ENCODE measurements at regions not wholly inside any gene's neighbourhood (a gene's known extent, or its start where the extent isn't known, plus 50 kb on each side); places are given as distances from the start of the nearest gene placed in this dataset.
"Not testable (repeated sequence)": the region's sequence is repeated elsewhere in the genome, so short reads cannot be mapped to it uniquely, and the experiment has no call there.

DNA sequence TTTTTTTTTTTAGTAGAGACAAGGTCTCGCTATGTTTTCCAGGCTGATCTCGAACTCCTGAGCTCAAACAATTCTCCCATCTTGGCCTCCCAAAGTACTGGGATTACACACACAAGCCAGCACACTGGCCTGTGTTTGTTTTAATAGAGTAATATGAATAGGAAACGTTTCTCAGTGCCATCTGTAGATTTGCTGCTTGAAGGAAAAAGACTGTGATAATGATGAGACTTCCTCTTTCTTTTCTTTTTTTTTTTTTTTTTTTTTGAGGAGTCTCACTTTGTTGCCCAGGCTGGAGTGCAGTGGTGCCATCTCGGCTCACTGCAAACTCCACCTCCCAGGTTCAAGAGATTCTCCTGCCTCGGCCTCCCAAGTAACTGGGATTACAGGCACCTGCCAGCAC, 74.7 kb upstream of the ATL2 start:
- TF ChIP-seq MYC (IDR thresholded peaks at IDR 0.05; ENCODE audit: low read depth, low read length); POLR2AphosphoS5 (IDR thresholded peaks at IDR 0.05; ENCODE audit: insufficient read depth, low read depth, low read length); EZH2 (IDR thresholded peaks at IDR 0.05; ENCODE audit: borderline replicate concordance, low read depth, low read length, severe bottlenecking): not testable (repeated sequence)
- TF ChIP-seq, protein P1, sequence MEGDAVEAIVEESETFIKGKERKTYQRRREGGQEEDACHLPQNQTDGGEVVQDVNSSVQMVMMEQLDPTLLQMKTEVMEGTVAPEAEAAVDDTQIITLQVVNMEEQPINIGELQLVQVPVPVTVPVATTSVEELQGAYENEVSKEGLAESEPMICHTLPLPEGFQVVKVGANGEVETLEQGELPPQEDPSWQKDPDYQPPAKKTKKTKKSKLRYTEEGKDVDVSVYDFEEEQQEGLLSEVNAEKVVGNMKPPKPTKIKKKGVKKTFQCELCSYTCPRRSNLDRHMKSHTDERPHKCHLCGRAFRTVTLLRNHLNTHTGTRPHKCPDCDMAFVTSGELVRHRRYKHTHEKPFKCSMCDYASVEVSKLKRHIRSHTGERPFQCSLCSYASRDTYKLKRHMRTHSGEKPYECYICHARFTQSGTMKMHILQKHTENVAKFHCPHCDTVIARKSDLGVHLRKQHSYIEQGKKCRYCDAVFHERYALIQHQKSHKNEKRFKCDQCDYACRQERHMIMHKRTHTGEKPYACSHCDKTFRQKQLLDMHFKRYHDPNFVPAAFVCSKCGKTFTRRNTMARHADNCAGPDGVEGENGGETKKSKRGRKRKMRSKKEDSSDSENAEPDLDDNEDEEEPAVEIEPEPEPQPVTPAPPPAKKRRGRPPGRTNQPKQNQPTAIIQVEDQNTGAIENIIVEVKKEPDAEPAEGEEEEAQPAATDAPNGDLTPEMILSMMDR (IDR thresholded peaks at IDR 0.05; ENCODE audit: extremely low read depth in 1 of 2, insufficient read depth in 1 of 2, low read depth in 1 of 2, low read length in 2 of 2): not testable (repeated sequence)
